Sciatic nerve (tissue), 2 donors: ENCODE measurements at regions not wholly inside any gene's neighbourhood (a gene's known extent, or its start where the extent isn't known, plus 50 kb on each side); places are given as distances from the start of the nearest gene placed in this dataset.
A peak's percentile ranks its signal among the peaks of the same experiment; 100 is the strongest.
"Not testable (repeated sequence)": the region's sequence is repeated elsewhere in the genome, so short reads cannot be mapped to it uniquely, and the experiment has no call there.

ENCODE experiments used
- ATAC-seq: fragments of 200-7000 bp; cut with Tn5 transposase; one replicate; pipeline ENCODE4 v1.9.1; 2020; ENCODE audit warnings: mild to moderate bottlenecking, moderate library complexity
- DNase-seq: peaks from one replicate; pipeline ENCODE4 v3.0.0-alpha.2; 2020; ENCODE audit warnings: low spot score
- intact Hi-C: fragments of 100-400 bp; cut with DNase I; formaldehyde crosslinking; loops from one replicate; pipeline ENCODE4 v1.14.2; 2022
- donor health status: DM: no; HTN: no; CAD: no.
- donor health status: DM: no; HTN: no; CAD: no.

GRCh38 chr10:9845075-9845474 is 1172.6 kb upstream of the CELF2 start:
- DNase-seq (no peak), ATAC-seq (no peak)
- intact Hi-C loops = no loop called here

GRCh38 chr10:9848278-9848677 is 1169.4 kb upstream of the CELF2 start:
- ATAC-seq (no peak), DNase-seq (no peak)
- intact Hi-C loops = no loop called here

- intact Hi-C loops = no loop called here
Observed at GRCh38 chr10:9848981-9849380, 1168.7 kb upstream of the CELF2 start.

GRCh38 chr10:9850415-9850814 is 1167.3 kb upstream of the CELF2 start:
- ATAC-seq (no peak), DNase-seq (no peak)
- intact Hi-C loops = no loop called here

More at GRCh38 chr10:9848981-9849380, 1168.7 kb upstream of the CELF2 start:
- ATAC-seq = no peak
- DNase-seq = no peak

GRCh38 chr10:9851808-9852207 is 1165.9 kb upstream of the CELF2 start:
- intact Hi-C loops = no loop called here
- ATAC-seq (no peak), DNase-seq (no peak)

GRCh38 chr10:9853405-9854355 is 1164.0 kb upstream of the CELF2 start:
- DNase-seq = no peak
- peak; percentile 62 for ATAC-seq
- intact Hi-C loops = no loop called here

GRCh38 chr10:9855451-9855850 is 1162.2 kb upstream of the CELF2 start:
- intact Hi-C loops, DNase-seq, ATAC-seq: not testable (repeated sequence)

GRCh38 chr10:9858816-9859215 is 1158.9 kb upstream of the CELF2 start:
- intact Hi-C loops = no loop called here
- ATAC-seq (no peak), DNase-seq (no peak)

- intact Hi-C loops = no loop called here
- DNase-seq = no peak
- no peak for ATAC-seq
Observed at GRCh38 chr10:9860045-9860444, 1157.6 kb upstream of the CELF2 start.

- intact Hi-C loops = no loop called here
- ATAC-seq (no peak), DNase-seq (no peak)
Observed at GRCh38 chr10:9863559-9864121, 1154.0 kb upstream of the CELF2 start.

GRCh38 chr10:9868499-9868898 is 1149.2 kb upstream of the CELF2 start:
- intact Hi-C loops = no loop called here
- DNase-seq = no peak
- ATAC-seq = no peak

- intact Hi-C loops = no loop called here
- ATAC-seq (no peak), DNase-seq (no peak)
Observed at GRCh38 chr10:9869205-9869604, 1148.5 kb upstream of the CELF2 start.

GRCh38 chr10:9869606-9870176 is 1148.0 kb upstream of the CELF2 start:
- intact Hi-C loops = no loop called here
- DNase-seq = no peak

GRCh38 chr10:9875353-9875752 is 1142.3 kb upstream of the CELF2 start:
- no peak for ATAC-seq
- intact Hi-C loops = no loop called here
- DNase-seq = no peak

More at GRCh38 chr10:9869606-9870176, 1148.0 kb upstream of the CELF2 start:
- no peak for ATAC-seq

GRCh38 chr10:9877978-9878377 is 1139.7 kb upstream of the CELF2 start:
- intact Hi-C loops = no loop called here
- ATAC-seq = no peak
- DNase-seq = no peak

- ATAC-seq (no peak), DNase-seq (no peak)
- intact Hi-C loops = no loop called here
Observed at GRCh38 chr10:9878383-9878782, 1139.3 kb upstream of the CELF2 start.

GRCh38 chr10:9885761-9886160 is 1131.9 kb upstream of the CELF2 start:
- no peak for DNase-seq
- no peak for ATAC-seq
- intact Hi-C loops = no loop called here

GRCh38 chr10:9886772-9887171 is 1130.9 kb upstream of the CELF2 start:
- no peak for ATAC-seq
- intact Hi-C loops = no loop called here
- DNase-seq = no peak

GRCh38 chr10:9895453-9895852 is 1122.2 kb upstream of the CELF2 start:
- no peak for ATAC-seq
- intact Hi-C loops = no loop called here

GRCh38 chr10:9895981-9896380 is 1121.7 kb upstream of the CELF2 start:
- intact Hi-C loops = no loop called here
- ATAC-seq = no peak
- DNase-seq = no peak

More at GRCh38 chr10:9895453-9895852, 1122.2 kb upstream of the CELF2 start:
- no peak for DNase-seq
